SJSA1 (cell line): ENCODE measurements at regions not wholly inside any gene's neighbourhood (a gene's known extent, or its start where the extent isn't known, plus 50 kb on each side); places are given as distances from the start of the nearest gene placed in this dataset.

ENCODE experiments used
- DNase-seq, 2 experiments: peaks; one replicate each; pipeline ENCODE4 v3.0.0-alpha.2; 2015 to 2020; ENCODE audit warnings: low spot score in 2 of 2, low read depth in 1 of 2
- H3K27ac ChIP-seq: fragments of 250-450 bp; sonication (Bioruptor Pico); 2 replicates; pipeline ENCODE4 v1.5.1; 2020; ENCODE audit warnings: mild to moderate bottlenecking, moderate library complexity
- H3K27me3 ChIP-seq: fragments of 250-450 bp; sonication (Bioruptor Pico); replicated peaks from 2 replicates; pipeline ENCODE4 v1.5.1; 2020; ENCODE audit warnings: mild to moderate bottlenecking, moderate library complexity
- H3K36me3 ChIP-seq: fragments of 250-450 bp; sonication (Bioruptor Pico); 2 replicates; pipeline ENCODE4 v1.5.1; 2020; ENCODE audit warnings: mild to moderate bottlenecking
- H3K4me1 ChIP-seq: fragments of 250-450 bp; sonication (Bioruptor Pico); replicated peaks from 2 replicates; pipeline ENCODE4 v1.6.1; 2021; ENCODE audit warnings: mild to moderate bottlenecking
- H3K4me3 ChIP-seq: fragments of 250-450 bp; sonication (Bioruptor Pico); 2 replicates; pipeline ENCODE4 v1.5.1; 2020; ENCODE audit warnings: mild to moderate bottlenecking
- H3K9me3 ChIP-seq: fragments of 250-450 bp; sonication (Bioruptor Pico); replicated peaks from 2 replicates; pipeline ENCODE4 v1.5.1; 2020; ENCODE audit warnings: mild to moderate bottlenecking

DNA sequence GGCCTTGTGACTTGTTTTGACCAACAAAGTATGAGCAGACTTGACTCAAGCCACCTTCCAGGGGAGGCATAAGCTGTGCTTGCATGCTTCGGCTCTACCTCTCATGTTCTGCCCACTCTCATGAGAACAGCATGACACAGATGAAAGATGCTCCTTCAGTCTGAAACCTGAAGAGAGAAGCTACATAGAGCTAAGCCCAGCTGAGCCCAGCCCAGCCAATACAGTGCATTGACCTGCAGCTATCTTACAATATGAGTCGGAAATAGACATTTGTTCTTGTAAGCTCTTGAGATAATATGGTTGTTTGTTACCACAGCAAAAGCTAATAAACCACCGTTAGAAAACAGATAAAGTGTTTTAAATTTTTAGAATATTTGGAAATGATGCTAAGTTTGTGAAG is 426.7 kb upstream of the PKDCC start:
- no peaks in the 10 kb centered on the region for H3K9me3 ChIP-seq
- no peaks in the 10 kb centered on the region for H3K4me1 ChIP-seq
- DNase-seq = no peak
- H3K27me3 ChIP-seq = peaks cover 6% of the 10 kb centered on the region
- no peak overlapping the region for H3K4me3 ChIP-seq
- H3K27ac ChIP-seq = no peak overlapping the region
- no peaks in the 10 kb centered on the region for H3K36me3 ChIP-seq

DNA sequence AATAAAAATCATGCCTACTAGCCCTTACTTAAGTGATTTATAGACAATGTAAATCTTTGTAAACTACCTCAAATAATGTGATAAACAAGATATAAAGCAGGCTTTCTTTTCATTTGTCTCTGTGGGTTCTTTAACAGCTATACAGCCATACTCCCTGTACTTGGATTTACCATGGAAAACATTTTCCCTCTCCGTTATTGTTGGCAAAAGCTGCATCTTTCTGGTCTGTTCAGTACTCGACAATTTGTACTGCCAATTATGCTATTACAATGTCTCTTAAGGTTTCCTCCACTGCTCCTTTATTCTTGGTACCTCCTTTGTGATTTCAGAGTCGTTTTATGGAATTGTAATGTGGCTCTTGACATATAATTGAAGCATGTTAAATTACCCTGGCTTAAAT is 426.3 kb upstream of the PKDCC start:
- H3K27me3 ChIP-seq = peaks cover 6% of the 10 kb centered on the region
- H3K4me3 ChIP-seq = no peak overlapping the region
- no peaks in the 10 kb centered on the region for H3K36me3 ChIP-seq
- no peak overlapping the region for H3K27ac ChIP-seq
- H3K9me3 ChIP-seq = no peaks in the 10 kb centered on the region
- no peaks in the 10 kb centered on the region for H3K4me1 ChIP-seq
- no peak for DNase-seq

DNA sequence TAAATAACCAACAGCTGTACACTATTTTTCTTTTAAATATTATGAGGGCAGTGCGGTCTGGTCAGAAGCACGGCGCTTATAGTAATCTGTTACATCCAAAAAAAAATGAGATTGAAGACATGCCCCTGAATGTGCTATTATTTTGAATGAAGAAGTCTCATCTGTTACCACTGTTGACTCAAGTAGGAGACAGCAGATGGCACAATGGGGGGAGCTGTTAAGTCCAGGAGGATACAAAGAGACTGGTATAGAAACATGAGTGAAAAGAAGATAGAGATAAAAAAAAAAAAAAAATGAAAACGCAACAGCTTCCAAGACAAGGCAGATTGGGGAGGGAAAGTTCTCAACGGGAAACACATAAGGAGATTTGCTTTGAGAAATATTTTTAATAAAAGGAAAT is 425.5 kb upstream of the PKDCC start:
- H3K27me3 ChIP-seq = peaks cover 6% of the 10 kb centered on the region
- H3K4me1 ChIP-seq = no peaks in the 10 kb centered on the region
- H3K9me3 ChIP-seq = no peaks in the 10 kb centered on the region
- no peak overlapping the region for H3K4me3 ChIP-seq
- DNase-seq = no peak
- H3K27ac ChIP-seq = no peak overlapping the region
- no peaks in the 10 kb centered on the region for H3K36me3 ChIP-seq

DNA sequence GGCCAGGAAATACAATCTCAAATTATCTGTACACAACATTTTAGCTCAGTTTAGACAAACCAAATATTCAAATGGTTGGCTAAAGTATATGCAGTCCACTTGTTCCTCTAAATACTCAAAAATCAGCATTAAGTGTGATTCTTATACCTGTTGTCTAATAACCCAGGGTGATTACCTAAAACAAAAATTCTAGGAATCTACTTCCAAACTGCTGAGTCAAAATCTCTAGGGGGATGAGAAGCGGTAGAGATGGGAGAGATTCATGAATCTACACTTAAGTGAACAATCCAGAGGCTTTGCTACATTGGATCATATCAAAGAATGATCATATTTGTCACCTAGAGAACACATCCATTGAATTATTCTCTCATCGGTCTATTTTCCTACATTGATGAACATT is 420.9 kb upstream of the PKDCC start:
- Histone ChIP-seq H3K27me3 (peaks cover 6% of the 10 kb centered on the region; the same call in 1 of the 2 replicates), H3K36me3 (no peaks in the 10 kb centered on the region), H3K27ac (no peak overlapping the region), H3K4me1 (no peaks in the 10 kb centered on the region), H3K4me3 (no peak overlapping the region), H3K9me3 (no peaks in the 10 kb centered on the region)
- DNase-seq = no peak

DNA sequence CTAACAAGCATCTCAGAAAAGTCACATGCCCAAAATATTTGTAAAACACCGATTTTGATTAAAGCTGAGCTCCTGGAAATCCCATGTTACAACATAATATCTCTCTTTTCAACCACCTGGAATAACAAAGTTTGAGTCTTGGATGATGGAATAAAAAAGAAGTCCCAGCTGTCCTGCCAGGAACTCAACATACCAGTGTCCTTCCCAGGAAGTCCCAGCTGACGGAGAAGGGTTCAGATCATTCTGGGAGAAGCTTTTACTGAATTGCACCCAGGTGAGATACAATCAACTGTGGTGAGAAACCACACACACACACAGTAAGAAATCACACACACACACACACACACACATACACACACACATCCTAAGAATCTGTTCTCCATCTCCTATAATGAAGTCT is 413.1 kb upstream of the PKDCC start:
- Histone ChIP-seq H3K4me3 (no peak overlapping the region), H3K9me3 (no peaks in the 10 kb centered on the region), H3K36me3 (no peaks in the 10 kb centered on the region), H3K27me3 (no peaks in the 10 kb centered on the region), H3K4me1 (no peaks in the 10 kb centered on the region), H3K27ac (no peak overlapping the region)
- no peak for DNase-seq

DNA sequence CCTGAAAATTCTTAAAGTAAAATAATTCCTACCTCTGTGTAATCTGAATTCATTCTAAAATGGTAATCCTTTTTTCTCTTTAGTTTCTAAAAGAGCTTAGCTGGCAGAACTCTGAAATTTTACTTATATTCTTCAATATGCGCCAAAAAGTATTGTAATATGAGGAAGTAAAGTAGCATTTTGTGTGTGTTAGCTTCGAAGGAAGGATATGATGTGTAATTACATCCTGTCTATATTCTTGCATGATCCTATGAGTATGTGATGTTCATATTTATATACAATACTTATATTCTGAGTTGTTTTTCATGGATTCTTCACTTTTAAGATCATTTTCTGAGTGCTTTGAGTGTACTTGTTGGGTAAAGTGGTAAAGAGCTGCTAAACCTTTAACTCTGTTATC is 402.9 kb upstream of the PKDCC start:
- Histone ChIP-seq H3K4me3 (no peak overlapping the region), H3K27ac (no peak overlapping the region), H3K9me3 (no peaks in the 10 kb centered on the region), H3K4me1 (no peaks in the 10 kb centered on the region), H3K36me3 (no peaks in the 10 kb centered on the region), H3K27me3 (peaks cover 5% of the 10 kb centered on the region; the same call in 1 of the 2 replicates)
- no peak for DNase-seq

DNA sequence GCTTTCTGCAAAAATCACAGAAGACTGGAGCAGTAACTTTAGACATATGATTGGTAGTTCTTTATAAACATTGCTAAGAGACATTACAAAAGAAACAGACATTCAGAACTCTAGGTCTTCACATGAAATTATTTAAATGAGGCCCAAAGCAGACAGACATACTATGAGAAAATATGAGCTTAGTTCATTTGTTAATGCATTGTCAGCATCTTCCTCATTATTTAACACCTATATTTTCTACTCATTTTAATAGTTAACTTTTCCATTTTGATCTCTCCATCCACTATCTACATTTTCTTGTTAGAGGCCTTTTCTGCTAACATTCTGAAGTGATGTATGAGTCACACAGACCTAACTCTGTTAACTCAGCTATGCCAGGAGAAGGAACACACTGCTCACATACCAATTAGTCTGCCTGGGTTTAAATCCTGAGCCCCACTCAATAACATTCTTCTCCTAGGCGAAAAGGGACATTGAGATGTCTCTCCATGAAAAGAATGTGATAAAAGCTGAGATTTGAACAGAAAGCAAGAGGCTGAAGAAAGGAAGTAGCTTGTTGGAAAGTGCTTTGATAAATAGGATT is 400.3 kb upstream of the PKDCC start:
- no peaks in the 10 kb centered on the region for H3K9me3 ChIP-seq
- H3K27me3 ChIP-seq = peaks cover 5% of the 10 kb centered on the region; the same call in 1 of the 2 replicates
- no peaks in the 10 kb centered on the region for H3K4me1 ChIP-seq
- no peak overlapping the region for H3K27ac ChIP-seq
- DNase-seq = no peak
- H3K36me3 ChIP-seq = no peaks in the 10 kb centered on the region
- H3K4me3 ChIP-seq = no peak overlapping the region

DNA sequence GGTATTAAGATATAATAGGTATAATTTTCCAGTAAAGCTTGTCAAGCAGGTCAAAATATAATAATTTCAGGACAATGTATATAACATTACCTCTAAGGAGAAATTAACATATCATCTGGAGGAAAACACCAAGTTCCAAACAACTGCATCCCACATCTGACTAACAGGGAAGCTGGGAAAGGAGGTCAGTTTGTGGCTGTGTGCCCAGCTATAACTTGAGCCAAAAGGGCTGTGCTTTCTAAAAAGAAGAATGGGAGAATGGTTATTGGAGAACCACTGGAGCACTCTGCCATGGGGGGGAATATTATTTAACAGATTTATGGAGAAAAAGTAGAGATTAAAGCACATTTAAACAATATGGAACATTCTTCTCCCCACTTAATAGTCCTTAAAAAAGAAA is 390.6 kb upstream of the PKDCC start:
- DNase-seq = no peak
- no peaks in the 10 kb centered on the region for H3K36me3 ChIP-seq

DNA sequence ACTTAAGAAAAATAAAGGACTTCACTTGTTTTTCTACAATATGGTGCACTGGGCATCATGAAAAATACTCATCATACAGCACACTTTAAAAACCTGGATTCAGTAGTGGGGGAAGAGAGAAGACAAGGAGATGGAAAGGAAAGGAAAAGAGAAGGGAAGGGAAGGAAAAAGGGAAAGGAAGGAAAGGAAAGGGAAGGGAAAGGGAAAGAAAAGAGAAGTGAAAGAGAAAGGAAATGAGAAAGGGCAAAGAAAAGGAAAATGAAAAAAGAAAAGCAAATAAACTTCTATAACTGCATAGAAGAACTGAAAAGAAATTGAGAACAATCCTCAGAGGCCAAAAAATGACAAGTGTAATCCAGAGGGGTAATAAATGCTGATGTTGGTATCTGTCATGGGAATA is 388.1 kb upstream of the PKDCC start:
- Histone ChIP-seq H3K4me1 (no peaks in the 10 kb centered on the region), H3K27me3 (no peaks in the 10 kb centered on the region; the same call in 1 of the 2 replicates), H3K4me3 (no peak overlapping the region), H3K27ac (no peak overlapping the region), H3K36me3 (no peaks in the 10 kb centered on the region), H3K9me3 (no peaks in the 10 kb centered on the region)
- no peak for DNase-seq

More for the DNA sequence above, 390.6 kb upstream of the PKDCC start:
- Histone ChIP-seq H3K27me3 (no peaks in the 10 kb centered on the region; the same call in 1 of the 2 replicates), H3K9me3 (no peaks in the 10 kb centered on the region), H3K4me1 (no peaks in the 10 kb centered on the region), H3K4me3 (no peak overlapping the region), H3K27ac (no peak overlapping the region)

DNA sequence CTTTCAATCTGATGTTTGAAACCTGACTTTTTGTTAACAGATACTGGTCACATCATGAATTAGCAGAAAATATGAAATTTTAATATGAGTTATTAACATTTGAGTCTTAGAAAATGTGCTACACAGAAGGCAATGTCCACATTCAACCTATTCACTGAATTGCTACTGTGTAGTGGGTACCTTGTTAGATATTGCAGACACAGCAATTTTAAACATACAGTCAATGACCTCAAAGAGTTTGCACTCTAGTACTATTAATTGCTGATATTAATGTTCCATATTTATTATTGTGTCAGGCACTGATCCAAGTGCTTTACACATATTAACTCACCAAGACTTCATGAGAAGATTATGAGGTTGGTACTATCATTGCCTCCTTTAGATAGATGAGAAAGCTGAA is 385.4 kb upstream of the PKDCC start:
- H3K36me3 ChIP-seq = no peaks in the 10 kb centered on the region
- H3K9me3 ChIP-seq = no peaks in the 10 kb centered on the region
- no peak overlapping the region for H3K27ac ChIP-seq
- no peak for DNase-seq
- H3K27me3 ChIP-seq = no peaks in the 10 kb centered on the region; the same call in 1 of the 2 replicates
- H3K4me1 ChIP-seq = no peaks in the 10 kb centered on the region
- H3K4me3 ChIP-seq = no peak overlapping the region

DNA sequence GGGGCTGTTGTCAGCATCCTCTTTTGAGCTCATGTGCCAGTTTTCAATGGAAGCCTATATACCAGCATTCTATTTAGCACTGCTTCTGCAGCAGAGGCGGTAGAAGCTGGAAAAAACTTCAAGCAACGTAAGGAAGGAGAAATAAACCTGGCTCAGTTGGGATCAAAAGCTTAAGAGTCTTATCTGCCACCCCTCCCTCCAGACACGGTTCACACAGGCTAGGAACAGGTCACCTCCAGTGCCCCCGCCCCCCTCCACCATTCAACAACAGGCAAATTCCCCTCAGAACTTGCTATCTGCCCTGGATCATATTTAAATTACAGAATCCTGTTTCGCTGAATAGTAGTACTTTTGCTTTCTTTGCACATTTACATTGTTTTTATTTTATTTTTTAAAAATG is 384.8 kb upstream of the PKDCC start:
- H3K27me3 ChIP-seq = no peaks in the 10 kb centered on the region; the same call in 1 of the 2 replicates
- H3K27ac ChIP-seq = no peak overlapping the region
- H3K9me3 ChIP-seq = no peaks in the 10 kb centered on the region
- H3K36me3 ChIP-seq = no peaks in the 10 kb centered on the region
- no peak for DNase-seq
- H3K4me3 ChIP-seq = no peak overlapping the region
- no peaks in the 10 kb centered on the region for H3K4me1 ChIP-seq

DNA sequence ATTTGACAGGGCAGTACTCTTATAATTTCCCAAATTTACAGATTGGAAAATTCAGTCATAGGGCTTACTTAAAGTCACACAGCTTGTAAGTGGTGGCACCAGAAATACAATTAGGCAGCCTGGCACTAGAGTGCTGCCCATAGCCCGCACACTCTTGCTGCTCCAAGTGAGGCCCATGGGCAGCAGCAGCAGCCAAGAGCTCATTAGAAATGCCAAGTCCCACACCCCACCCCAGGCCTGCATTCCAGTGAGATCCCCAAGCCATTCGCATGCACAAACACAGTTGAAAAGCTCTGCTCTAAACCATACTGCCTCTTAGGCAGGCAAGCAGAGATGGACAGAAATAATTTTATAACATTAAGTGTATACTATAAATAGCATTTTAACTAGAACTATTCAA is 379.3 kb upstream of the PKDCC start:
- no peaks in the 10 kb centered on the region for H3K4me1 ChIP-seq
- H3K27ac ChIP-seq = no peak overlapping the region
- H3K9me3 ChIP-seq = no peaks in the 10 kb centered on the region
- no peak for DNase-seq
- no peak overlapping the region for H3K4me3 ChIP-seq
- peaks cover 11% of the 10 kb centered on the region; the same call in 1 of the 2 replicates for H3K27me3 ChIP-seq
- H3K36me3 ChIP-seq = no peaks in the 10 kb centered on the region

DNA sequence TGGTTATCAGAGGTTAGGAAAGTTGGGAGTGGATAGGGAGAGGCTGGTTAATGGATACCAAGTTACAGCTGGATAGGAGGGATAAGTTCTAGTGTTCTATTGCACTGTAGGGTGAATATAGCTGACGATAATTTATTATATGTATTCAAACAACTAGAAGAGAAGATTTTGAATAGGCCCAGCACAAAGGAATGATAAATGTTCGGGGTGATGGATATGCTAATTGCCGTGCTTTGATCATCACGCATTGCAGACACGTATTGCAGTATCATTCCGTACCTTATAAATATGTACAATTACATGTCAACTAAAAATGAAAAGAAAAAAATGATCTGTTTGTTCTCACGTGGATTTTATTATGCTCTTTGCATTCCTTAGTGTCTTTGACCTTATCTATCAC is 369.2 kb upstream of the PKDCC start:
- Histone ChIP-seq H3K27ac (no peak overlapping the region), H3K9me3 (no peaks in the 10 kb centered on the region), H3K4me3 (no peak overlapping the region), H3K27me3 (no peaks in the 10 kb centered on the region), H3K36me3 (no peaks in the 10 kb centered on the region), H3K4me1 (no peaks in the 10 kb centered on the region)
- no peak for DNase-seq

DNA sequence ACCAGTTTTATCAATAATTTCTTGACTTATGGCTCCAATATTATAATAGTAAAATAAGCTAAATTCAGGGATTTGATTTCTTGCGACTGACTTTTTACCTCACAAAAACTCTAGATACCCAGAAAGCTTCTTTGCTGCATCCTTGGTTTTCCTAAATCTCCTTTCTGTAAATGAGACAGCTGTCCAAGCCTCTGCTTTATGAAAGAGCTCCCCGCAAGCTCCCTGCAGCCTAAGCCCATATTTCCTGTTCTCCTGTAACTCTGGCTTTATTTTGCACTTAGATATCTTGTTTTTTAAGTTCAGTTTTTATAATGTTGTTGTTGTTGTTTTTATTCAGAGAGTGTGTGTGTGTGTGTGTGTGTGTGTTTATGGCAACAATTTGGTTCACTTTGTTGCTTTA is 361.7 kb upstream of the PKDCC start:
- H3K9me3 ChIP-seq = no peaks in the 10 kb centered on the region
- H3K4me3 ChIP-seq = no peak overlapping the region
- H3K36me3 ChIP-seq = no peaks in the 10 kb centered on the region
- H3K4me1 ChIP-seq = no peaks in the 10 kb centered on the region
- no peak overlapping the region for H3K27ac ChIP-seq
- H3K27me3 ChIP-seq = no peaks in the 10 kb centered on the region; the same call in 1 of the 2 replicates
- DNase-seq = no peak

DNA sequence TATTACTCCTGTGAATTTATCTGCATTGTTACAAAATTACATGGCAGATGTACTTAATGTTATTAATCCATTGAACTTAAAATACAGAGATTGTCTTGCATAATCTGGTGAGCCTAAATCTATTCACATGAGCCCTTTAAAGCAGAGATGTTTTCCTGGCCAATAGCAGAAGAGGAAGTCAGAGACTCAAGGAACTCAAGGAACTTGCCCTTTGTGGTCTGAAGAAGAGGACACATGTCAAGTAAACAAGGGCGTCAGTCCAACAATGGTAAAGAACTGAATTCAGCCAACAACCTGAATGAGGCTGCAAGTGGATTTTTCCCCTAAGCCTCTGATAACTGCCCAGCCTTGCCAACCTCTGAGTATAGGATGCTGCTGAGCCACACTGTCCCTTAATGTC is 356.3 kb upstream of the PKDCC start:
- H3K27ac ChIP-seq = no peak overlapping the region
- no peaks in the 10 kb centered on the region; the same call in 1 of the 2 replicates for H3K27me3 ChIP-seq
- no peak overlapping the region for H3K4me3 ChIP-seq
- H3K36me3 ChIP-seq = no peaks in the 10 kb centered on the region
- H3K4me1 ChIP-seq = no peaks in the 10 kb centered on the region
- no peak for DNase-seq
- no peaks in the 10 kb centered on the region for H3K9me3 ChIP-seq
